ENCODE measurements at regions not wholly inside any gene's neighbourhood (a gene's known extent, or its start where the extent isn't known, plus 50 kb on each side); places are given as distances from the start of the nearest gene placed in this dataset.

DNA sequence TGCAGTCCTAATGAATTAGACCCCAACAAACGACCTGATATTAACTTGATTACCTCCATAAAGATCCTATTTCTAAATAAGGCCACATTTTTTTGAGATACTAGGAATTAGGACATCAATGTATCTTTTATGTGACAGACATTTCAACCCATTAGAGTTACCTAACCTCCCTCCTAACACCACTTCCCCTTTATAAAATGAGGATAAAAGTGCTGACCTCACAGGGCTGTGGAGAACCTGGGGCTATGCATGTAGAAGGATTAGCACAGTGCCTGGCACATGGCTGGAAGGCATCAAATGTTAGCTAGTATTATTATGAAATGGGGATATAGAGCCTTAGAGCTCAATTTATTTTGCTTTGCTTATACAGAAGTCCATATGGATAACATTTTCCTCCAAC, 53.5 kb upstream of the LRRN1 start:
- FAIRE-seq (no peak), DNase-seq (ENCODE audit: low spot score in 2 of 2) (no peak)

DNA sequence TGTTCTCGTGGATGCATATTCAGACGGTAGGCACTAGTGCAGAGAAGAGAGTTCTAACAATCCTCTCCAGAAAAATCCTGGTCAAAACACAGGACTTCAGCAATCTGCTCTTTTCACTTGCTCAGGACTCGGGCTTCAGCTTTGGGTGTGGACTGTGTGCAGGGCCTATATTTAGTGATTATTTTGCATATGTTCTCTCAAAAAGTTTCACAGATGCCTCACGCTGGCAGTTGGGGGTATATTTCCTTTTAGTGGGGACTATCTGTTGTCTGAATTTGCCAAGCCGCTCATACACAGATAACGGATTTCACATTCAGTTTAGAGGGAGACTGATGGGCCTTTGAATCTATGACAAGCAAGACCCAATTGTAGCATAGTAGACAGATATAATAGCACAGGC, 54.4 kb upstream of the LRRN1 start:
- FAIRE-seq (no peak), DNase-seq (ENCODE audit: low spot score in 2 of 2) (no peak)

DNA sequence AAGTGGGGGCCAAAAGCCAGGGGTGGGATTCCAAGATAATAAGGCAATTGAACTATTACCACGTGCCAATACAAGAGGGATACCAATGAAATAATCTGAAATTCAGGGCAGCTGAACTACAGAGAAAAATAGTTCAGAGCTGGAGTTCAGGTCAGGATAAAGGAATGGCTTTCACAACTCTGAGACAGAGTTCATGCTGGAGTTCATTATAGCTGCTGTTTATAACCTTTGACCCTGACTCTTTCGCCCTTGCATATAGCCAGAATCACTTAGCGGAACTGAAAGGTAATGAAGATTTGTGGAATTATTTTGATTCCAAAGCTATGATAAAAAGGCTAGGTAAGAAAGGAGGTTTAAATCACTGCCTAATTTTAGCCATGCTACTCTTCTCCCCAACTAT, 55.5 kb upstream of the LRRN1 start:
- FAIRE-seq (no peak), DNase-seq (ENCODE audit: low spot score in 2 of 2) (no peak)

DNA sequence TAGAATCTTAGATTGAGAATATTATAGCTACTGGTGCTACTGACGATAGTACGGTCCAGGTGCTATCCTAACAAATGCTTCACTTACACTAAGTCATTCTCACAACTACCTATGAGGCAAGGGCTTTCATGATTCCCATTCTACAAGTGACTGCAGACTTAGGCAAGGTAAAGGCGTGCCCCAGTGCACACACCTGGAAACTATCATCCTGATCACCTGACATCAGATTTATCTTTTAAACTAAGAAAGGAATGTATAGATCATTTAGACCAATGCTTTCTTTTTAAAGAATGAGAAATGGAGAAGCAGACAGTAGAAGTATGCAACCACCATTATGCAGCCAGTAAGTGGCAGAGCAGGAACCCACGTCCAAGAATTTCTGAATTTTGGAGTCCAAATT, 59.2 kb upstream of the LRRN1 start:
- DNase-seq (ENCODE audit: low spot score in 2 of 2) (no peak), FAIRE-seq (no peak)

DNA sequence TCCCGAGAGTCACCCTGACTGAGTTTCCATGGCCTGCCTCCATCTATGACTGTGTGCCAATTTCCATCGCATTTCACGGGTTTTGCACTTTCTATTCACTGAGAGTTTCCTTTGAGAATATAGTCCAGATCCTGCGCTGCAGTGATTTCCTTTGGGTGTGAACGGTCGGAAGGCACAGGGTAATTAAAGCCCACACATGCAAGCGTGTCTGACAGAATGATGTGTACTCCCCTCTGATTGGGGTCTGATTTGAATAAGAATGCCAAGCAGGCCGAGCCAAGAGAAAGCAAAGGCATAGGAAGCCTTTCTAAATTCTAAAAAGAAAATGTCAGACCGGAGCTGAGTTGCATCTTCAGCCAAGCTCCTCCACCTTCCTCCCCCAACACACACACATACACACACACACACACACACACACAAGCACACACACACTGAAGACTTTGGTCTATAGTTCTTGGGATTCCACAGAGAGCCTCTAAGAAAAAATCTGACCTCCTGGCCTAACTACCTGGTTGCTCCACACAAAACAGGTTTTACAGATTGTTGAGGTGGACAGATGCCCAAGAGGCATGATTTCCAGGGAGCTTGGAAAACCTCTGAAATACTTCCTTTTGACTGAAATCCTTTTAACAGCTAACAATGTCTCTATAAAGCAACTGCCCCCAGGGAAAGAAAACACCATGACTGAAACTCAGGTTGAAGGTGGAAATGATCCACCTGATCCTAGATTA, 59.7 kb upstream of the LRRN1 start:
- FAIRE-seq (no peak), DNase-seq (ENCODE audit: low spot score in 2 of 2) (no peak)

DNA sequence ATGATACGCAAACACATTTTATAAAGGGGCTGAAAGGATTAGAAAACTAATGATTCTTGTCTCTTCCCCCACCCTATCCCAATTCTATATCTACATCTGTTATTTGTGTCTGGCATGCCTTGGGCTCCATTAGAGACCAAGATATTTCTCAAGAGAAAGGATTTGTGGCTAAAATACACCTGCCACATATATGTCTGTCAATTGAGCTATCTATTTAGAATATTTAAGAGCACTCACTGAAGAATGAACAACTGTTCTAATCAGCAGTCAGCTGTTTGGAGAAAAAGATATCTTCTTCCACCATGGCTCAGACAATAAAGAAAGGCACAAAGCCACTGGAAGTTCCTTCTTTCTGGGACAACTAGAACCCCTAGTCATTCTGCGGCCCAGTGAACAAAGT, 61.7 kb upstream of the LRRN1 start:
- FAIRE-seq, result no peak
- DNase-seq (ENCODE audit: low spot score in 2 of 2), result no peak

DNA sequence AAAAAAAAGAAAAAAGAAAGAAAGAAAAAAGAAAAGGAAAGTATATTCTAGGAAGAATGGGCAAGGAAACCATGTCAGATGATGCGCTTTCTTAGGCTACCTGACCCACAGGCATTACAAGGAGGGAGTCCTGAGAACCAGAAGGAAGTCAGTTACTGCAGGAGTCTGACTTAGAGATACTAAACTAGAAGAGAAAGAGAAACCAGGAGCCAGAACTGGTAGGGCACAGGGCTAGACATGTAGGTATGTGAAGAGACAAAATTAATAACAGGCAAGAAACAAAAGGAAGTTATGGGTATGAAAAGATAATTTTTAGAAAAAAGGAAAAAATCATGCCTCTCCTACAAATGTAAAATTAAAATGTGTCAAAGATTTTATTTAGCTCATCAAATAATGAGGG, 63.3 kb upstream of the LRRN1 start:
- FAIRE-seq, result no peak

DNA sequence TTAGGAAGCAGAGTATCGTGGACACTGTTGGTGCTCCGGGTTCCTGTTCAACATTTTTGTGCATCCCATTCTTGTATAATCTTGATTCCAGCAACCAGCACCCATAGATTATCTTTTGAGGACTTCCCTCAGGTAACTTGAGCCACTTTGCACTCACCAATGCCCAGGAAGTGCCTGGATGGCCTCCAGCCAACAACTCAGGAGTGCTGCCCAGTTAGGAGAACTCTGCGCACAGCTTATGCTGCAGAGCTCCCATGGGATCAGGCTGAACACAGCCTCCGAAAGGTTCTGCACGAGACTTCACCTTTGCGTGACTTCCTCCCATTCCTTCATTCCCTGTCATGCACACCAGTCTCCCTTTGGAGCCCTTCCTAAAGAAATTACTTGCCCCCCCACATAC, 64.3 kb upstream of the LRRN1 start:
- DNase-seq (ENCODE audit: low spot score in 2 of 2) (no peak), FAIRE-seq (no peak)

More for the DNA sequence above, 63.3 kb upstream of the LRRN1 start:
- no peak for DNase-seq (ENCODE audit: low spot score in 2 of 2)

DNA sequence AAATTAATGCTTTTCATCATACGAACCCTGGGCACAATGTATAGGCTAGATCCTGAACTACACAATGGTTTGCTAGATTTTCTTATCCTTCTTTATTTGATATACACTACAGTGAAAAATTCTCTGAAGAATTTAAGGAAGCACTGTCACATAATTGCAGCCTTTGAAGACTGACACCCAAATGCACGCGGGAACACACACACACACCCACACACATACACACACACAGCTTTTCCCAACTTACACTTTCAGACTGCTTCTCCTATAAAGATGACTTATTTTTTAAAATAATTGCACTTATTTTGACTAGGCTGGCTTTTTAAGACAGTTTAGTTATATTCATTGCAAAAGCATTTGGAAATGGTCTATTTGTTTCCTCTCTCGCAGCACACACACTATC, 70.0 kb upstream of the LRRN1 start:
- no peak for FAIRE-seq

DNA sequence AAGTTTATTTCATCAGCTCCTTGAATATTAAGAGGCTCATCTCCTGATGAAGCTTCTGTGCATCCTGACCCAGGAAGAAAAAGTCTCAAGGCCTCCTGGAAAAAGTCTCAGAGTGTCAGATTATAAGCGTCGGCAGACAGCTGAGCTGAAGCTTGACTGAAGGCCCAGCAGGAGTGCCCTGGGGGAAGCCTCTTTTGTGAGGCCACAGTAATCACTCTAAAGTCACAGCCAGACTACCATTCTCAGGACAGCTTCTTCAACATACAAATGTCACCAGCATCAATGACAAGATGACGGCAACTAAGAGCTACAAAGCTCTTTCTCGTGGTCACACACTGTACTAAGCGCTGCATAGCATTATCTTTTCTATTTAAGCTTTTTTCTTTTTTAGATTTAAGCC, 72.7 kb upstream of the LRRN1 start:
- FAIRE-seq (no peak), DNase-seq (ENCODE audit: low spot score in 2 of 2) (no peak)

More for the DNA sequence above, 70.0 kb upstream of the LRRN1 start:
- no peak for DNase-seq (ENCODE audit: low spot score in 2 of 2)

DNA sequence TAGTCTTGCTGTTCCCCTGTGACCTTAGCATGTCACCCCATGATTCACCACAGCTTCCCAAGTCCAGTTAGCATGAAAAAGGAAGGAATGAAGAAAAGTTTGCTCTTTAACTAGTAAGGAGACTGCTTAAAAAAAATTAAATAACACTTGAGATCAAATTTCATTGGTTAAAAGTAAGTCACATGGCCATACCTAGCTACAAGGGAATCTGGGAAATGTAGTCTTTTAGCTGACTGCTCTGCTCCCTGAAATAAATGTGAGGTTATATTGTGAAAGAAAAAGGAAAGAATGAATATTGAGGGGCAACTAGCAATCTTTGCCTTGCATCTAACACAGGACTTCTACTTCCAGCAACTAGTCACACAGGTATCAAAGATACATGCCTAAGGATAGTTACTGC, 84.7 kb upstream of the LRRN1 start:
- no peak for FAIRE-seq
- no peak for DNase-seq (ENCODE audit: low spot score in 2 of 2)

DNA sequence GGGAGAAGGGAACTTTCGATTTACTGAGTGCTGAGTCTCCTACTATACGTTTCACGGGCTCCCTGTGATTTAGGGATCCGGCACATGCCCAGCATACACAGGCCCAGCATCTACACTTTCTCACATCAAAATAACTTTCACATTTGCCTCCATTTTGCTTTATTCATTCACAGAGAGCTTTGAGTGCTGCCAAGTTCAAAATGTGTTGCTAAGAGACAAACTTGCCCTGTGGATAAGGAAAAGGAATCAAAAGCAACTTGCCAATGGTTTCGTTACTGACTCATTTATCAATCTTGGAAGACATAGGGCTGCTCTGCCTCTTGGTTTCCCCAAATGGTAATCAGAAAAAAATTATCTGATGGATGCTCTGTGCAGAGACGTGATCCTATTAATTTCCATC, 86.3 kb upstream of the LRRN1 start:
- DNase-seq (ENCODE audit: low spot score in 2 of 2) (no peak), FAIRE-seq (no peak)

DNA sequence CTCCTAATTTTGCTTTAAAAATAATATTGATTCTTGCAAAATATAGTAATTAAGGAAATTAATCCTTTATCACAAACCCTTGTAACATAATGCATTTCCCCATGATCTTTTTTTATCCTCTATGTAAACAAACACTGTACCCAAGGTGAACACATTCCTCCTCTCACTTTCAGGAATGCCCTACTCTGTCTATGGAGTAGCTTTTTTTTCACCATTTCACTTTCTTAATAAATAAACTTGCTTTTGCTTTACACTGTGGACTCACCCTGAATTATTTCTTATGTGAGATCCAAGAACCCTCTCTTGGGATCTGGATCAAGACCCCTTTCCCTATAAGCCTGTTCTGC, 90.5 kb upstream of the LRRN1 start:
- DNase-seq (ENCODE audit: low spot score in 2 of 2) (no peak), FAIRE-seq (no peak)

DNA sequence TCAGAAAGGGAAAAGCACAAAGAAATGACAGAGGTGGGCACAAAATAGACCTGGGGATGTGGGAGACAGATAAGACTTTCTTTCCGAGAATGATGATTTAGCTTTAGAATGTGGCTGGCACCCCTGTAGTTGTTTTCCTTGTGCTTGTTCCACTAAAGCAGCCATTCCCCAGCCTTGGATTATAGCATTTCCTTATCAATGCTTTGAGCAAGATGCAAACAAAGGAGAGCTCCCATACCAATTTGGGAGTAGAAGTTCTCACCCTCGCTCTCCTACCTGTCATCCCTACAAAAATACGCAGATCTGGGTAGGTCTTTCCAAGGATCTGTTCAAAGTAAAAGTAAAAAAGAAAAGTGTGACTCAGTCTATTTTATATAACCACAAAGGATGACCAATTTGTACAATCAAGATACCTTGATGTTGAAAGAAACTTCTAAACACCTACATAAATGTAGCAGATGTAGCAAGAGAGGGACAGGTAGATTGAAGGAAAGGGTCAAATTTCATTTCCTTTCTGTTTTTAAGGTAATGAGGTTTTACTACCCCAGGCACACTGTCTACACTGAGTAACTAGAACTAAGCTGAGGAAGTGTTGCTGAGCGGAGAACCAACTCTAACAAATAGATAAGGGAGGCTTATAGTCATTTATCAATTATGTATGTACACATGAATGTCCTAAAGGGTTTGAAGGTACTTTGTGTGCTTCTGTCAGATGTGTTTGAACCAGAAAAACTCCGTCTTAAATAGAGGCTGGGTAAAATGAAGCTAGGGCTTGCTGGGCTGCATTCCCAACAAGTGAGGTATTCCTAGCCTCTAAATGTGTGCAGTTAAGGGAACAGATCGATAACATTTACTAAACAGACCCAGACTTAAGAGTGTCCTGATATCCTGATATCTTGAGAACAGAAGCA, 91.1 kb upstream of the LRRN1 start:
- no peak for DNase-seq (ENCODE audit: low spot score in 2 of 2)
- no peak for FAIRE-seq

DNA sequence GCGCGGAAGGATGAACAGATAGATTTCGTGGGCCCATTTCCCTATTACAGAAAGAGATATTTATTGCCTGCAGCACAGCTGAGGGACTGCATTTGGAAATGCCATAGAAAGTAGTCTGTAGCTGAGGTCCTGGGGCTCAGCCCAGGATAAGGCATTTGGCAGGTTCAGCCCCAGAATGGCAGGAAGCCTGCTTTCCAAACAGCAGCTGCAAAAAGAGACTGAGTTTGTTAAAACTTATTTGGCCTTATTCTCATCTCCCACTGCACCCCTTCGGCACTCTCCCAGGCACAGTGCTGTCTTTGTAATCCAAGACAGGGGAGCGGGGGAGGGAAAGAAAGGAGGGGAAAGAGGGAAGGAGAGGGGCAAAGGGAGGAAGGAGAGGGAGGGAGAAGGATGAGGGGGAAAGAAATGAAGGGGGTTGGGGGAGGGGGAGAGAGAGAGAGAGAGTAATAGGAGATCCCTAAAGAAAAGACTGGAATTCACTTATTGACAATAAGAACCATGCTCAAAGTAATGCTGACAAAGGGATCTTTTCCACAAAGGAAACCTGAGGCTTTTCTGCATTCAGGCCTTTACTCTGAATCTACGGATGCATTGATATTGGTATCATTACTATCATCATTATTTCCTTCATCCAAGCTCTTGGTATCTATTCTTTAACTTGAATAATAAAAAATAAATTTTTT, 94.0 kb upstream of the LRRN1 start:
- FAIRE-seq (no peak), DNase-seq (ENCODE audit: low spot score in 2 of 2) (no peak)

DNA sequence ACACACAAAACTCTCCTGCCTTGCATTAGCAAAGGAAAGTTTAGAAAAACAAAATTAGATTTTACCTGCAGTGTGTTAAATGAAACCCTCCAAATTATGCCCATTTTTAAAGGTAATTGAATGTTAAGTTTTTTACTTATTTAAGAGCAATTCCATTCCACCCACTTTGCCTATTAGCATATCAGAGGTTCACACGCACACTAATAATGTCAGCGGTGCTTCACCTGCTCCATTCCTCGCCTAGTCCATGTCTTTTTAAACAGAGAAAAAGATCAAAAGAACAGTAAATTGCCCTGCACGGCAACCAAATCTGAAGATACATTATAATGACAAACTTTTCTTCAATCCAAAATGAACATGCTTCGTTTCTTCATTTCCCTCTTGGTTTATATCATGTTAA, 97.3 kb upstream of the LRRN1 start:
- DNase-seq (ENCODE audit: low spot score in 2 of 2) (no peak), FAIRE-seq (no peak)

DNA sequence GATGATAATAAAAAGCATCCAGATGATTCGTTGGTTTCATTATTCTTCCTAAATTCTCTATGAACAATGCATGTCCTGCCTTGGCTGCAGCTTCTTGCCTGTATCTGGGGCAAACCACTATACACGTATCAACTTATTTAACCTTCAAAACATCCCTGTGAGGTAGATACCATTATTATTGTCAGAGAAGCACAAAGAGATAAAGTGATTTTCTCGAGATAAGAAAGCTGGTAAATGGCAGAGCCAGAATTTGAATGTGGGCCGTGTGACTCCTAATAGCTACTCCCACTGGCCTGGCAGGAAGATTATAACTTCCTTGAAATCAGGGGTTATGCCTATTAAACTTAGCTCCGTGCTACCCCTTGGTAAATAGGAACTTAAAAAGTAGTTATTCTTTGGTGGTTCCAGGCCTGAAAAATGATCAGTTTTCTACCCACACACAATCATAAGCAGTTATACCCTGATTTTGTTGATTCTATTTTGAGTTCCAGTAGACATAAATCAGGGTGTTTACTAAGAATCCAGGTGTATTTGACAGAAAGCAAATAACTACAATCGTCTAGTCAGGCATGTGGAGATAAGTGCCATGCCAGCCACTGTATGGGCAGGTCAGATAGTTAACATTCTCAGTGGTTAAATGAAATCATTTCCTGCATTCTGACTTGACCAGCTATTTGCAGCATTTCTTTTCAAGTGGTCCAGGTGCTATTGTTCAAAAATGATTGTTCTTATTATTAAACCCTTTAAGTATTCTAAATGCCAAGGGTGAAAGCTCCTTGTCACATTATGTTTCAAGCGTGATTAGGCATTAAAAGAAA, 99.2 kb upstream of the LRRN1 start:
- DNase-seq (ENCODE audit: low spot score in 2 of 2), result no peak
- no peak for FAIRE-seq

DNA sequence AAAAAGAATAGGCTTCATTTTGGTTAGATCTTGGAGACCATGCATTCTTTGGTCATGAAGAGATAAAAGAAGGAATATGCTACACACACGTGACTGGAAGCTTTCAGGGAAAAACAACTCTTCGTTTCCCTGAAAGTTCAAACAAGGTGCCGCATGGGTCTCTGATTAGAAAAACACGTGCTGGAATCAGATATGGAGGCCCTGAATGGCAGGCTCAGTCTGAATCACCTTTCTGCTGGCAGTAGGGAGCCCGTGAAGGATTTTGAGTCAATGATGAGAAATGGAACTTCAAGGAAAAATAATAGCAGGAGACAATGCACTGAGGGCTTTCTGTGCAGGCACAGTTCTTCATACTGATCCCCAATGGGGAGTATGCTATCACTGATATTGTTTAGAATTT, 99.8 kb upstream of the LRRN1 start:
- DNase-seq (ENCODE audit: low spot score in 2 of 2), result no peak
- no peak for FAIRE-seq

DNA sequence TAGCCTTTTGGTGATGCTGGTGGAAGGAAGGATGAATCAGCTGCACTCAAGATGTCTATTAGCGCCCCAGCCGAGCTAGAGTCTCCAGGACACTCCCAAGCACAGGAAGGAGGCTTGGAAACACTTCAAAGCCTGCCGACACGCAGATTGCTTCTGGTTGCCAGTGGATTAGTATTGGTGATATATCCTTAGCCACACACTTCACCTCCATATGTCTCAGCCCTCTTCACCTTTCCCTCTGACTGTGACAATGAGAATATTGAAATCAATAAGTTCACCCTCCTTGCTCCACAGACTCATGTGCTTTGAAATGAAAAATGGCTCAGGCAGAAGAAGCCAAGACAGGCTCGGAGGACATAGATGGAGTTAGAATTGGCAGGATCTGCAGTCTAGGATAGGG, 102.9 kb upstream of the LRRN1 start:
- FAIRE-seq, result no peak

DNA sequence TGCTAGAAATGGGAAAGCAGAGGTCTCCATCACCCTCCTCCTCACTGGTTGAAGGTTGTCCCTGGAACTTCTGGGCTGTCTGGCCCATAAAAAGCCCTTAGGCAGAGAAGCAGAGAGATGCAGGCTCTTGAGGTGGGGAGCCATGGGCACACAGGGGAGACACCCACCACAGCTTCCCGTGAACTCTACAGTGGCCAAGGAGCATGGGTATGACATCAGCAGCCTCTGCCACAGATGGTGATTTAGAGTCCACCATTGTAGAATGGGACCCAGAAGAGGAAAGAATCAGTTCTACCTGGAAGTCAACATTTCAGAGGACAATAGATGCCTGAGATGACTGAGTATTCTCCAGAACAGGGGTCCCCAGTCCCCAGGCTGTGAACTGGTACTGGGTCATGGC, 105.6 kb upstream of the LRRN1 start:
- DNase-seq (ENCODE audit: low spot score in 2 of 2), result no peak
- FAIRE-seq, result no peak

More for the DNA sequence above, 102.9 kb upstream of the LRRN1 start:
- DNase-seq (ENCODE audit: low spot score in 2 of 2), result no peak

All from frontal cortex (tissue), 3 donors.